Suprapubic skin (tissue), 3 donors: ENCODE measurements at regions not wholly inside any gene's neighbourhood (a gene's known extent, or its start where the extent isn't known, plus 50 kb on each side); places are given as distances from the start of the nearest gene placed in this dataset.

Source experiments
- EP300 ChIP-seq: sonication (generic); formaldehyde crosslinking; IDR thresholded peaks from one replicate; pipeline ENCODE4 v1.6.1; 2017; ENCODE audit warnings: antibody characterized with exemption
- TF ChIP-seq, protein P1 (sequence below), 2 donors: fragments of 200-600 bp in 1 of 2; fragments of 450-650 bp in 1 of 2; sonication (generic) in 1 of 2; IDR thresholded peaks; one replicate each; pipeline ENCODE4 v1.5.1; 2016 to 2019; ENCODE audit warnings: antibody characterized with exemption in 2 of 2, mild to moderate bottlenecking in 1 of 2, moderate library complexity in 1 of 2

DNA sequence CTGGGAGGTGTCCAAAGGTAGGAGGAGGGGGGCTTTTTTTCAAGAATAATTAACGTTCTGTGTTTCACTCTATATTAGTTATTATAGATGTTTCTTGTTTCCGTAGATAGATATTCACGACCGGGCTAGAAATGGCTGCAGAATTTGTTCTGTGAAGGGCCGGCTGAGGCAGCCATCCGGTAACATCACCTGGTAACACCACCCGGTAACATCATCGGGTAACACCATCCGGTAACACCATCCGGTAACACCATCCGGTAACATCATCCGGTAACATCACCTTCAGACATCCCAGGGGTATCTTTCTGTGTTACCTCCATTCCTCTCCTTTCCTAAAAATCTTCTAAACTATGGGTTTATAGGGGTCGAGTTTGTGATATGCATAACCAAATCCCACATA lies 1336.7 kb upstream of the TMEM132C start:
- TF ChIP-seq, protein P1, sequence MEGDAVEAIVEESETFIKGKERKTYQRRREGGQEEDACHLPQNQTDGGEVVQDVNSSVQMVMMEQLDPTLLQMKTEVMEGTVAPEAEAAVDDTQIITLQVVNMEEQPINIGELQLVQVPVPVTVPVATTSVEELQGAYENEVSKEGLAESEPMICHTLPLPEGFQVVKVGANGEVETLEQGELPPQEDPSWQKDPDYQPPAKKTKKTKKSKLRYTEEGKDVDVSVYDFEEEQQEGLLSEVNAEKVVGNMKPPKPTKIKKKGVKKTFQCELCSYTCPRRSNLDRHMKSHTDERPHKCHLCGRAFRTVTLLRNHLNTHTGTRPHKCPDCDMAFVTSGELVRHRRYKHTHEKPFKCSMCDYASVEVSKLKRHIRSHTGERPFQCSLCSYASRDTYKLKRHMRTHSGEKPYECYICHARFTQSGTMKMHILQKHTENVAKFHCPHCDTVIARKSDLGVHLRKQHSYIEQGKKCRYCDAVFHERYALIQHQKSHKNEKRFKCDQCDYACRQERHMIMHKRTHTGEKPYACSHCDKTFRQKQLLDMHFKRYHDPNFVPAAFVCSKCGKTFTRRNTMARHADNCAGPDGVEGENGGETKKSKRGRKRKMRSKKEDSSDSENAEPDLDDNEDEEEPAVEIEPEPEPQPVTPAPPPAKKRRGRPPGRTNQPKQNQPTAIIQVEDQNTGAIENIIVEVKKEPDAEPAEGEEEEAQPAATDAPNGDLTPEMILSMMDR (IDR thresholded peaks at IDR 0.05): no peak
- no peak for TF ChIP-seq EP300
